ENCODE measurements at regions not wholly inside any gene's neighbourhood (a gene's known extent, or its start where the extent isn't known, plus 50 kb on each side); places are given as distances from the start of the nearest gene placed in this dataset.

- TF ChIP-seq MATR3 (CRISPR knock-in tag; IDR thresholded peaks at IDR 0.05): no peak
These were observed 93.3 kb upstream of the NAP1L1 start (continued) for GRCh38 chr12:76177821-76178220.

- H3K27ac ChIP-seq (ENCODE audit: extremely low read length, insufficient read depth, low read length): no peak overlapping the region
- DNase-seq (ENCODE audit: low spot score): no peak
These were observed 92.5 kb upstream of the NAP1L1 start for GRCh38 chr12:76176940-76177339.

More at GRCh38 chr12:76176940-76177339, 92.5 kb upstream of the NAP1L1 start:
- Histone ChIP-seq H2AFZ (ENCODE audit: low read length) (no peak overlapping the region), H3K9me3 (ENCODE audit: low read length) (no peaks in the 10 kb centered on the region), H3K4me1 (ENCODE audit: insufficient read depth, low read length) (no peaks in the 10 kb centered on the region), H3K36me3 (replicated peaks in 1 of 2; ENCODE audit: control insufficient read depth in 1 of 2, insufficient read depth in 2 of 2, low read length in 2 of 2) (no peaks in the 10 kb centered on the region), H3K9ac (ENCODE audit: insufficient read depth, low read depth, low read length) (no peak overlapping the region), H3K4me2 (ENCODE audit: low read depth, low read length) (no peak overlapping the region), H3K27me3 (ENCODE audit: control insufficient read depth in 1 of 2, insufficient read depth in 2 of 2, low read length in 2 of 2) (peaks cover 0 to 13% of the 10 kb centered on the region in 2 experiments; a peak in 2 of 5 replicates), H3K4me3 (replicated peaks in 1 of 3; ENCODE audit: insufficient read depth in 1 of 3, low read depth in 2 of 3, low read length in 3 of 3) (no peak overlapping the region), H3K79me2 (ENCODE audit: insufficient read depth, low read length) (no peaks in the 10 kb centered on the region), H4K20me1 (ENCODE audit: insufficient read depth, low read length) (no peaks in the 10 kb centered on the region)
- no peak for ATAC-seq
- TF ChIP-seq LCORL (IDR thresholded peaks at IDR 0.05): no peak
- no peak for TF ChIP-seq LCORL (CRISPR knock-in tag; IDR thresholded peaks at IDR 0.05)
- TF ChIP-seq ZNF747 (CRISPR knock-in tag; IDR thresholded peaks at IDR 0.05; ENCODE audit: borderline replicate concordance): no peak
- TF ChIP-seq POGK (CRISPR knock-in tag; conservative IDR thresholded peaks at IDR 0.05): no peak
- TF ChIP-seq, protein P1, sequence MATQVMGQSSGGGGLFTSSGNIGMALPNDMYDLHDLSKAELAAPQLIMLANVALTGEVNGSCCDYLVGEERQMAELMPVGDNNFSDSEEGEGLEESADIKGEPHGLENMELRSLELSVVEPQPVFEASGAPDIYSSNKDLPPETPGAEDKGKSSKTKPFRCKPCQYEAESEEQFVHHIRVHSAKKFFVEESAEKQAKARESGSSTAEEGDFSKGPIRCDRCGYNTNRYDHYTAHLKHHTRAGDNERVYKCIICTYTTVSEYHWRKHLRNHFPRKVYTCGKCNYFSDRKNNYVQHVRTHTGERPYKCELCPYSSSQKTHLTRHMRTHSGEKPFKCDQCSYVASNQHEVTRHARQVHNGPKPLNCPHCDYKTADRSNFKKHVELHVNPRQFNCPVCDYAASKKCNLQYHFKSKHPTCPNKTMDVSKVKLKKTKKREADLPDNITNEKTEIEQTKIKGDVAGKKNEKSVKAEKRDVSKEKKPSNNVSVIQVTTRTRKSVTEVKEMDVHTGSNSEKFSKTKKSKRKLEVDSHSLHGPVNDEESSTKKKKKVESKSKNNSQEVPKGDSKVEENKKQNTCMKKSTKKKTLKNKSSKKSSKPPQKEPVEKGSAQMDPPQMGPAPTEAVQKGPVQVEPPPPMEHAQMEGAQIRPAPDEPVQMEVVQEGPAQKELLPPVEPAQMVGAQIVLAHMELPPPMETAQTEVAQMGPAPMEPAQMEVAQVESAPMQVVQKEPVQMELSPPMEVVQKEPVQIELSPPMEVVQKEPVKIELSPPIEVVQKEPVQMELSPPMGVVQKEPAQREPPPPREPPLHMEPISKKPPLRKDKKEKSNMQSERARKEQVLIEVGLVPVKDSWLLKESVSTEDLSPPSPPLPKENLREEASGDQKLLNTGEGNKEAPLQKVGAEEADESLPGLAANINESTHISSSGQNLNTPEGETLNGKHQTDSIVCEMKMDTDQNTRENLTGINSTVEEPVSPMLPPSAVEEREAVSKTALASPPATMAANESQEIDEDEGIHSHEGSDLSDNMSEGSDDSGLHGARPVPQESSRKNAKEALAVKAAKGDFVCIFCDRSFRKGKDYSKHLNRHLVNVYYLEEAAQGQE (IDR thresholded peaks at IDR 0.05; ENCODE audit: borderline replicate concordance in 1 of 2, low read depth in 1 of 2, low read length in 2 of 2): no peak
- TF ChIP-seq FOXP4 (CRISPR knock-in tag; IDR thresholded peaks at IDR 0.05): no peak
- TF ChIP-seq NR2F6 (IDR thresholded peaks at IDR 0.05): no peak
- no peak for TF ChIP-seq NR2F6 (CRISPR knock-in tag; IDR thresholded peaks at IDR 0.05)
- no peak for TF ChIP-seq SALL1 (CRISPR knock-in tag; IDR thresholded peaks at IDR 0.05)
- TF ChIP-seq, protein P2, sequence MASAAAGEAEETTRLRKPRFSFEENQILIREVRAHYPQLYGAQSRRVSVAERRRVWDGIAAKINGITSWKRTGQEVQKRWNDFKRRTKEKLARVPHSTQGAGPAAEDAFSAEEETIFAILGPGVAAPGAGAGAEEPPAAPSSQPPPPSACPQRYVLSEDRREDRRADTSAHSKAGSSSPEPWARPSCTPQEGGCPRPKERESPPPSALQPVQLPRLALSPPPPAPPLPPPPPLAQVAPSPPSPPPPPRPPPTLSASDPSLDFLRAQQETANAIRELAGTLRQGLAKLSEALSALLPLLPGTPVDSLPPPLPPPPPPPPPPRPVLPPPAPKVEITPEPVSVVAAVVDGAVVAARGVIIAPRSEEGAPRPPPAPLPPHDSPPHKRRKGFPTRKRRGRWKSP (CRISPR knock-in tag; IDR thresholded peaks at IDR 0.05): no peak
- TF ChIP-seq MBD4 (IDR thresholded peaks at IDR 0.05; ENCODE audit: borderline replicate concordance, low read length): no peak
- TF ChIP-seq EHMT2 (IDR thresholded peaks at IDR 0.05; ENCODE audit: borderline replicate concordance, low read depth, low read length): no peak
- no peak for TF ChIP-seq ZNF839 (CRISPR knock-in tag; IDR thresholded peaks at IDR 0.05; ENCODE audit: borderline replicate concordance)
- no peak for TF ChIP-seq ZNF709 (CRISPR knock-in tag; IDR thresholded peaks at IDR 0.05)
- in situ Hi-C loops (cut with HindIII; ENCODE audit: extremely low pct_ligation_motif_present, low pct_unique_long_range_greater_than_20kb) (no loop called here), intact Hi-C loops (cut with micrococcal nuclease; ENCODE audit: unreplicated experiment) (no loop called here)
- BruUV-seq (replicated peaks): no TSS peak
- ChIA-PET CTCF (ENCODE audit: low intra/inter-chr PET ratio, low total read pairs) (no interaction called here), POLR2A (no interaction called here)
- FAIRE-seq: no peak
